ENCODE measurements at regions not wholly inside any gene's neighbourhood (a gene's known extent, or its start where the extent isn't known, plus 50 kb on each side); places are given as distances from the start of the nearest gene placed in this dataset.
"Not testable (repeated sequence)": the region's sequence is repeated elsewhere in the genome, so short reads cannot be mapped to it uniquely, and the experiment has no call there.

- H3K27ac ChIP-seq, result no peak overlapping the region
- H3K27me3 ChIP-seq, result no peaks in the 10 kb centered on the region
- WGBS, 2 donors, result 92 to 96% methylated on average over 4 of the region's 4 CpGs
- no peak for DNase-seq
- no peak for TF ChIP-seq POLR2AphosphoS5 (IDR thresholded peaks at IDR 0.05)
- no peak for TF ChIP-seq EP300 (IDR thresholded peaks at IDR 0.05)
- TF ChIP-seq CTCF (IDR thresholded peaks at IDR 0.05), result no peak
- no peak for TF ChIP-seq POLR2A (IDR thresholded peaks at IDR 0.05)
- no peaks in the 10 kb centered on the region for H3K36me3 ChIP-seq
- H3K4me1 ChIP-seq, result no peaks in the 10 kb centered on the region
- H3K9me3 ChIP-seq, result no peaks in the 10 kb centered on the region
- no peak for ATAC-seq (ENCODE audit: low FRiP score in 2 of 2)
- no peak overlapping the region for H3K4me3 ChIP-seq
Measured at GRCh38 chr2:122564843-122565242, 809.4 kb downstream of the TSN start.

- Histone ChIP-seq H3K27me3 (no peaks in the 10 kb centered on the region), H3K36me3 (no peaks in the 10 kb centered on the region), H3K9me3 (no peaks in the 10 kb centered on the region), H3K4me1 (no peaks in the 10 kb centered on the region), H3K4me3 (no peak overlapping the region), H3K27ac (no peak overlapping the region)
- 0 to 44% methylated on average over 1 of the region's 1 CpG for WGBS, 2 donors
- no peak for DNase-seq
- no peak for TF ChIP-seq POLR2A (IDR thresholded peaks at IDR 0.05)
- TF ChIP-seq POLR2AphosphoS5 (IDR thresholded peaks at IDR 0.05), result no peak
- no peak for TF ChIP-seq CTCF (IDR thresholded peaks at IDR 0.05)
- no peak for TF ChIP-seq EP300 (IDR thresholded peaks at IDR 0.05)
- ATAC-seq (ENCODE audit: low FRiP score in 2 of 2), result no peak
Measured at GRCh38 chr2:122565364-122565763, 809.9 kb downstream of the TSN start.

GRCh38 chr2:122570641-122571040 is 815.2 kb downstream of the TSN start:
- no peak for DNase-seq
- no peaks in the 10 kb centered on the region for H3K27me3 ChIP-seq
- 81 to 86% methylated on average over 12 to 15 of the region's 15 CpGs for WGBS, 2 donors
- no peak for ATAC-seq (ENCODE audit: low FRiP score in 2 of 2)
- no peaks in the 10 kb centered on the region for H3K36me3 ChIP-seq
- H3K27ac ChIP-seq, result no peak overlapping the region
- H3K9me3 ChIP-seq, result no peaks in the 10 kb centered on the region
- no peak for TF ChIP-seq POLR2AphosphoS5 (IDR thresholded peaks at IDR 0.05)
- TF ChIP-seq POLR2A (IDR thresholded peaks at IDR 0.05), result no peak
- TF ChIP-seq EP300 (IDR thresholded peaks at IDR 0.05), result no peak
- no peak for TF ChIP-seq CTCF (IDR thresholded peaks at IDR 0.05)
- H3K4me1 ChIP-seq, result no peaks in the 10 kb centered on the region
- H3K4me3 ChIP-seq, result no peak overlapping the region

GRCh38 chr2:122571471-122571870 is 816.0 kb downstream of the TSN start:
- not testable (repeated sequence) for H3K4me3 ChIP-seq; H3K27ac ChIP-seq; H3K4me1 ChIP-seq; H3K36me3 ChIP-seq; H3K9me3 ChIP-seq; DNase-seq; H3K27me3 ChIP-seq; ATAC-seq (ENCODE audit: low FRiP score in 2 of 2)

GRCh38 chr2:122575076-122575475 is 819.6 kb downstream of the TSN start:
- no peaks in the 10 kb centered on the region for H3K4me1 ChIP-seq
- H3K27me3 ChIP-seq, result no peaks in the 10 kb centered on the region
- ATAC-seq (ENCODE audit: low FRiP score in 2 of 2) (no peak), DNase-seq (no peak)
- H3K27ac ChIP-seq, result no peak overlapping the region
- no peaks in the 10 kb centered on the region for H3K9me3 ChIP-seq
- no peaks in the 10 kb centered on the region for H3K36me3 ChIP-seq
- H3K4me3 ChIP-seq, result no peak overlapping the region
- TF ChIP-seq CTCF (IDR thresholded peaks at IDR 0.05) (no peak), POLR2AphosphoS5 (IDR thresholded peaks at IDR 0.05) (no peak), POLR2A (IDR thresholded peaks at IDR 0.05) (no peak), EP300 (IDR thresholded peaks at IDR 0.05) (no peak)
